Gastroesophageal sphincter (tissue), 4 donors: ENCODE measurements at regions not wholly inside any gene's neighbourhood (a gene's known extent, or its start where the extent isn't known, plus 50 kb on each side); places are given as distances from the start of the nearest gene placed in this dataset.

ENCODE experiments used
- ATAC-seq: fragments of 150-250 bp; one replicate; pipeline ENCODE4 v1.9.1; 2016; ENCODE audit warnings: mild to moderate bottlenecking, moderate library complexity
- H3K27ac ChIP-seq, 4 donors: fragments of 200-600 bp; sonication (generic) in 3 of 4; 1 replicate in 3 of 4; 2 replicates in 1 of 4; pipeline ENCODE4 v1.5.1; 2016 to 2019
- H3K27me3 ChIP-seq: fragments of 200-600 bp; sonication (generic); one replicate; pipeline ENCODE4 v1.5.1; 2019
- H3K36me3 ChIP-seq, 2 donors: fragments of 200-600 bp; sonication (generic); one replicate each; pipeline ENCODE4 v1.5.1; 2019; ENCODE audit warnings: control low read depth in 1 of 2
- H3K4me1 ChIP-seq, 3 donors: fragments of 200-600 bp; sonication (generic); 1 replicate in 2 of 3; 2 replicates in 1 of 3; pipeline ENCODE4 v1.5.1; 2016 to 2019; ENCODE audit warnings: control low read depth in 2 of 3
- H3K4me3 ChIP-seq, 2 donors: fragments of 200-600 bp; sonication (generic); one replicate each; pipeline ENCODE4 v1.5.1; 2019; ENCODE audit warnings: mild to moderate bottlenecking in 1 of 2, moderate library complexity in 1 of 2
- H3K9me3 ChIP-seq, 3 donors: fragments of 200-600 bp; sonication (generic); one replicate each; pipeline ENCODE4 v1.5.1; 2017 to 2019; ENCODE audit warnings: control low read depth in 2 of 3
- CTCF ChIP-seq, 4 experiments: fragments of 200-600 bp in 2 of 4; fragments of 450-650 bp in 2 of 4; sonication (generic) in 1 of 4; IDR thresholded peaks; one replicate each; pipeline ENCODE4 v1.5.1; 2017 to 2019; ENCODE audit warnings: antibody characterized with exemption in 4 of 4, mild to moderate bottlenecking in 2 of 4, moderate library complexity in 2 of 4
- EP300 ChIP-seq: sonication (generic); formaldehyde crosslinking; IDR thresholded peaks from one replicate; pipeline ENCODE4 v1.6.1; 2017; ENCODE audit warnings: antibody characterized with exemption, mild to moderate bottlenecking
- POLR2A ChIP-seq, 2 donors: fragments of 450-650 bp; IDR thresholded peaks; one replicate each; pipeline ENCODE4 v1.6.1; 2017; ENCODE audit warnings: antibody characterized with exemption in 2 of 2, mild to moderate bottlenecking in 2 of 2, moderate library complexity in 1 of 2
- POLR2AphosphoS5 ChIP-seq: sonication (generic); formaldehyde crosslinking; IDR thresholded peaks from one replicate; pipeline ENCODE4 v1.6.1; 2017; ENCODE audit warnings: antibody characterized with exemption
- WGBS, 2 donors: methylation state at CpG; one replicate each; pipeline ENCODE4 v1.1.5; 2018; ENCODE audit warnings: low coverage in 1 of 2; 5-methylcytosine and 5-hydroxymethylcytosine counted together

GRCh38 chr18:25433590-25433989 lies 81.6 kb upstream of the ZNF521 start:
- WGBS, 2 donors, result 58 to 62% methylated on average over 2 to 3 of the region's 3 CpGs
- no peak overlapping the region for H3K27ac ChIP-seq
- no peak for ATAC-seq
- no peak overlapping the region for H3K4me3 ChIP-seq
- no peak for TF ChIP-seq POLR2AphosphoS5
- TF ChIP-seq EP300, result no peak
- TF ChIP-seq POLR2A (IDR thresholded peaks at IDR 0.05), result no peak
- no peak for TF ChIP-seq CTCF (IDR thresholded peaks at IDR 0.05)
- no peaks in the 10 kb centered on the region for H3K9me3 ChIP-seq
- H3K4me1 ChIP-seq, result no peaks in the 10 kb centered on the region
- no peaks in the 10 kb centered on the region for H3K27me3 ChIP-seq
- H3K36me3 ChIP-seq, result no peaks in the 10 kb centered on the region

- H3K27me3 ChIP-seq, result peaks cover 5% of the 10 kb centered on the region
- no peak overlapping the region for H3K4me3 ChIP-seq
- TF ChIP-seq POLR2A (IDR thresholded peaks at IDR 0.05), result no peak
- no peak for TF ChIP-seq EP300
- TF ChIP-seq CTCF (IDR thresholded peaks at IDR 0.05), result no peak
- TF ChIP-seq POLR2AphosphoS5, result no peak
- H3K36me3 ChIP-seq, result no peaks in the 10 kb centered on the region
- H3K4me1 ChIP-seq, result no peaks in the 10 kb centered on the region
- H3K27ac ChIP-seq, result no peak overlapping the region
- 43 to 58% methylated on average over 5 of the region's 5 CpGs for WGBS, 2 donors
- no peak for ATAC-seq
- peaks cover 0 to 6% (median 0%) of the 10 kb centered on the region in 3 donors for H3K9me3 ChIP-seq
These were observed 73.1 kb upstream of the ZNF521 start for GRCh38 chr18:25425024-25425423.

GRCh38 chr18:25423760-25424159 lies 71.8 kb upstream of the ZNF521 start:
- TF ChIP-seq POLR2AphosphoS5, result no peak
- no peak for TF ChIP-seq EP300
- TF ChIP-seq CTCF (IDR thresholded peaks at IDR 0.05), result no peak
- TF ChIP-seq POLR2A (IDR thresholded peaks at IDR 0.05), result no peak
- 79 to 86% methylated on average over 2 of the region's 2 CpGs for WGBS, 2 donors
- ATAC-seq, result no peak
- Histone ChIP-seq H3K4me1 (no peaks in the 10 kb centered on the region), H3K27ac (no peak overlapping the region), H3K9me3 (peaks cover 0 to 6% (median 0%) of the 10 kb centered on the region in 3 donors), H3K36me3 (no peaks in the 10 kb centered on the region), H3K4me3 (no peak overlapping the region), H3K27me3 (peaks cover 5% of the 10 kb centered on the region)

- Histone ChIP-seq H3K27me3 (peaks cover 7% of the 10 kb centered on the region), H3K36me3 (no peaks in the 10 kb centered on the region), H3K4me3 (no peak overlapping the region), H3K9me3 (peaks cover 0 to 6% (median 0%) of the 10 kb centered on the region in 3 donors), H3K27ac (no peak overlapping the region), H3K4me1 (no peaks in the 10 kb centered on the region)
- no peak for TF ChIP-seq EP300
- no peak for TF ChIP-seq POLR2AphosphoS5
- TF ChIP-seq POLR2A (IDR thresholded peaks at IDR 0.05), result no peak
- TF ChIP-seq CTCF (IDR thresholded peaks at IDR 0.05), result no peak
- ATAC-seq, result no peak
- 45 to 64% methylated on average over 2 of the region's 2 CpGs for WGBS, 2 donors
These were observed 71.3 kb upstream of the ZNF521 start for GRCh38 chr18:25423267-25423666.

GRCh38 chr18:25422230-25422629 lies 70.3 kb upstream of the ZNF521 start:
- no peak for ATAC-seq
- Histone ChIP-seq H3K4me1 (no peaks in the 10 kb centered on the region), H3K27me3 (peaks cover 13% of the 10 kb centered on the region), H3K27ac (no peak overlapping the region), H3K4me3 (no peak overlapping the region), H3K9me3 (peaks cover 0 to 6% (median 0%) of the 10 kb centered on the region in 3 donors), H3K36me3 (no peaks in the 10 kb centered on the region)
- WGBS, 2 donors, result 22 to 40% methylated on average over 1 of the region's 1 CpG
- TF ChIP-seq EP300 (no peak), POLR2AphosphoS5 (no peak), POLR2A (IDR thresholded peaks at IDR 0.05) (no peak), CTCF (IDR thresholded peaks at IDR 0.05) (no peak)
